Brain microvascular endothelial cell (primary cell): ENCODE measurements at regions not wholly inside any gene's neighbourhood (a gene's known extent, or its start where the extent isn't known, plus 50 kb on each side); places are given as distances from the start of the nearest gene placed in this dataset.
A peak's percentile ranks its signal among the peaks of the same experiment; 100 is the strongest.

Experiments used
- DNase-seq: peaks from one replicate; pipeline ENCODE4 v3.0.0-alpha.2; 2020
- H3K27ac ChIP-seq: fragments of 250-450 bp; sonication (Bioruptor Pico); 2 replicates; pipeline ENCODE4 v1.5.1; 2020; ENCODE audit warnings: mild to moderate bottlenecking, moderate library complexity
- H3K27me3 ChIP-seq: fragments of 250-450 bp; sonication (Bioruptor Pico); replicated peaks from 2 replicates; pipeline ENCODE4 v1.5.1; 2020; ENCODE audit warnings: mild to moderate bottlenecking
- H3K36me3 ChIP-seq: fragments of 250-450 bp; sonication (Bioruptor Pico); replicated peaks from 2 replicates; pipeline ENCODE4 v1.5.1; 2020; ENCODE audit warnings: mild to moderate bottlenecking
- H3K4me3 ChIP-seq: 2 replicates; pipeline ENCODE4 v1.5.1; 2011; ENCODE audit warnings: low read depth, mild to moderate bottlenecking, control low read depth, low read length, moderate library complexity
- in situ Hi-C: cut with HindIII; loops from 2 replicates; pipeline ENCODE4 v1.10.0; 2017; ENCODE audit warnings: low sequenced_read_pairs, low pct_ligation_motif_present
- TF ChIP-seq, protein P1 (sequence below): IDR thresholded peaks from 2 replicates; pipeline ENCODE4 v1.5.1; 2011; ENCODE audit warnings: low read depth, mild to moderate bottlenecking, moderate library complexity, low read length, control low read depth, inconsistent platforms; ENCODE audit errors: missing control alignments

DNA sequence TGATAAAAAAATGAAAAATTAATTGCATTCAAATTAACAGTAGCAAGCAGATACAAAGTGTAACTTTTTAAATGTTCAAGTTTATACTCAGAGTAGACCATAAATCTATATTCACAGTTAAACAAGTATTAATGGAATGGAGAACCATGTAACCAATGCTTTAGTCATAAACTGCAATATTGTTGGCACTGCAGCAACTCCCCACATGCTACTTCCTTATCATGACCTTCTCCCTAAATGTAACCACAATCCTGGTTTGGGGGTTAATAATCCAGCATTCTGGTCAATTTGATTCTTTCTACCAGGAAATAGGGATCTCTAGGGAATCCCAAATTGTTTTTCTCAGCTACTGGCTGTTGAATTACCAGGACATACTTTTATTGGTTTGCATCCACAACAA is 223.9 kb upstream of the DCAF8L1 start:
- in situ Hi-C loops = no loop called here
- Histone ChIP-seq H3K36me3 (no peaks in the 10 kb centered on the region), H3K4me3 (no peak overlapping the region), H3K27me3 (no peaks in the 10 kb centered on the region), H3K27ac (no peak overlapping the region)
- no peak for DNase-seq
- TF ChIP-seq, protein P1, sequence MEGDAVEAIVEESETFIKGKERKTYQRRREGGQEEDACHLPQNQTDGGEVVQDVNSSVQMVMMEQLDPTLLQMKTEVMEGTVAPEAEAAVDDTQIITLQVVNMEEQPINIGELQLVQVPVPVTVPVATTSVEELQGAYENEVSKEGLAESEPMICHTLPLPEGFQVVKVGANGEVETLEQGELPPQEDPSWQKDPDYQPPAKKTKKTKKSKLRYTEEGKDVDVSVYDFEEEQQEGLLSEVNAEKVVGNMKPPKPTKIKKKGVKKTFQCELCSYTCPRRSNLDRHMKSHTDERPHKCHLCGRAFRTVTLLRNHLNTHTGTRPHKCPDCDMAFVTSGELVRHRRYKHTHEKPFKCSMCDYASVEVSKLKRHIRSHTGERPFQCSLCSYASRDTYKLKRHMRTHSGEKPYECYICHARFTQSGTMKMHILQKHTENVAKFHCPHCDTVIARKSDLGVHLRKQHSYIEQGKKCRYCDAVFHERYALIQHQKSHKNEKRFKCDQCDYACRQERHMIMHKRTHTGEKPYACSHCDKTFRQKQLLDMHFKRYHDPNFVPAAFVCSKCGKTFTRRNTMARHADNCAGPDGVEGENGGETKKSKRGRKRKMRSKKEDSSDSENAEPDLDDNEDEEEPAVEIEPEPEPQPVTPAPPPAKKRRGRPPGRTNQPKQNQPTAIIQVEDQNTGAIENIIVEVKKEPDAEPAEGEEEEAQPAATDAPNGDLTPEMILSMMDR = no peak

DNA sequence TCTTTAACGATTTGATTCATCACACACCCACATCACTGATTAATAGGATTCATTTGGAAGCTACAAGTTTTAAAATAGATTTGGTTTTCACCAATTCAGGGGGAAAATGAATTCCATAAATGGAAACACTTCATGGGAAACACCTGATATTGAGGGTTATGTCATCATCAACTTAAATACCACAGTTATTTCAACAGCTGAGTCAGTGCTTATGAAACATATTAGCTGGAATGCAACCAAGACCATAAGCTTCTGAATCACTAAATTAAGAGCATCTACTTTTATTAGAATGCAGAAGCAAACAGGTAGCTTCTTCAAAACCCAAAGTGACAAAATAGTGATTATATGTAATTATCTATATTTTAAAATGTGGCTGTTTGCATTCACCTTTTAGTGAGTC is 207.8 kb upstream of the DCAF8L1 start:
- Histone ChIP-seq H3K36me3 (no peaks in the 10 kb centered on the region), H3K27ac (no peak overlapping the region), H3K4me3 (no peak overlapping the region), H3K27me3 (no peaks in the 10 kb centered on the region)
- DNase-seq = peak; percentile 41
- TF ChIP-seq, protein P1 = no peak
- in situ Hi-C loops = no loop called here

DNA sequence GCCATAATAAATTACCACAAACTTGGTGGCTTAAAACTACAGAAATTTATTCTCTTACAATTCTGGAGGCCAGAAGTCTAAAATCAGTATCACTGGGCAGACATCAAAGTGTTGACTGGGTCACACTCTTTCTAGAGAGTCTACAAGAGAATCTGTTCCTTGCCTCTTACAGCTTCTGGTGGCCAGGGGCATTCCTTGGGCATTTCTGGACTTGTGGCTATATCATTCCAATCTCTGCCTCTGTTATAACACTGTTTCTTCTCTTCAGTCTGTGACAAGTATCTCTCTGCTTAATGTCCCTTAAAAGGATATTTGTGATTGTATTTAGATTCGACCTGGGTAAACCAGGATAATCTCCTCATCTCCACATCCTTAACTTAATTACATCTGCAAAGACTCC is 207.3 kb upstream of the DCAF8L1 start:
- TF ChIP-seq, protein P1 = no peak
- in situ Hi-C loops = no loop called here
- peak; percentile 27 for DNase-seq
- no peaks in the 10 kb centered on the region for H3K27me3 ChIP-seq
- H3K27ac ChIP-seq = no peak overlapping the region
- no peak overlapping the region for H3K4me3 ChIP-seq
- H3K36me3 ChIP-seq = no peaks in the 10 kb centered on the region

DNA sequence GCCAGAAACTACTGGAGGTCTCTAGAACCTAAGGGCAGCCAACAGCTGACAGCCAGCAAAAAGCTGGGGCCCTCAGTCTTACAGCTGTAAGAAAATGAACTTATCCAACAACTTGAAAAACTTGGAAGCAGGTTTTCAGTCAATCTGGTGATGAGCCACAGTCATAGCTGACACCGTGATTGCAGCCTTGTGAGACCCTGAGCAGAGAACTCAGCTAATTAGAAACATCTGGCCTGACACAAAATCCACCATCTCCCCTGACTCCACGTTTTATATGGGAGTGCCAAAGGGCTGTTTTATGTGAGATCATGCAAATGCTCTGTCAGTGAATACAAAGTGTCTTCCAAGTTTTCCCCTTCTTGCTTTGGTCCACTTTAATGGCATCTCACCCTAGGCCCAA is 198.8 kb upstream of the DCAF8L1 start:
- no peaks in the 10 kb centered on the region for H3K36me3 ChIP-seq
- no peaks in the 10 kb centered on the region for H3K27me3 ChIP-seq
- in situ Hi-C loops = no loop called here
- H3K27ac ChIP-seq = no peak overlapping the region
- DNase-seq = no peak
- TF ChIP-seq, protein P1 = no peak
- H3K4me3 ChIP-seq = no peak overlapping the region

DNA sequence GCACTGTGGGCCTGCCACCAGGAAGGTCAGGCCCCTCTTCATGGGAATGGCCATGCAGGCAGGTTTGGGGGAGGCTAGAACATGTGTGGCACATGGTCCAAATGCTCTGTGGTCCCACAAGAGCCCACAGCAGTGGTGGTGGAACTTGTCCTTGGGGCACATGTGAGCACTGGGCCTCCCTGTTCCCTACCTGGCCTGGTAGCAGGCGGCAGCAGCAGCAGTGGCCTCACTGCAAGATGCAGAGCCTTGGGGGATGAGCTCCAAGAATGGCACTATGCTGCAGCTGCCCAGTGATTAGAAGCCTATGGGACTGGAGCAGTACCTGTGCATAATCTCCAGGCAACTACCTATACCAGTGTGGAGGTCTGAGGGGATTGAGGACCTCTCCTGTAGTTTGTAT is 197.0 kb upstream of the DCAF8L1 start:
- in situ Hi-C loops = no loop called here
- TF ChIP-seq, protein P1 = no peak
- DNase-seq = no peak
- Histone ChIP-seq H3K27me3 (no peaks in the 10 kb centered on the region), H3K27ac (no peak overlapping the region), H3K4me3 (no peak overlapping the region), H3K36me3 (no peaks in the 10 kb centered on the region)

DNA sequence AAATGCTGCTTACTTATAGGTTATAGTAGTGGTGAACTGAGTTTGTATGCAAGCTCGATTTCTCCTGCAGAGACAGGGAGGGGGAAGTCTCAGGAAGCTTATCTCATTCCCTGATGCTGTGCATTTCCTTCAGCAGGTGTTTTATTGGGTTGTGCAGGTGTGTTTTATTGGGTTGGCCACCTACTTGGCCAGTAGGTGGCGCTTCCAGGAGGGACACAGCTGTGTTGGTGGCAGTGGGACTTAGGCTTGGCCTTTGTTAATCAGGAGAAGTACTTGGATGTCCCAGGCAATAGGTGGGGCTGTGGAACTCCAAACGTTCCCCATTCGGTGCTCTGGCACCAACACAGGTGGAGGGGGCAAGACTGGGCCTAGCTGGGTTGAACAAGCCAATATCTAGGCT is 196.0 kb upstream of the DCAF8L1 start:
- H3K36me3 ChIP-seq = no peaks in the 10 kb centered on the region
- no peak overlapping the region for H3K27ac ChIP-seq
- TF ChIP-seq, protein P1 = peak; percentile 57
- H3K27me3 ChIP-seq = no peaks in the 10 kb centered on the region
- no peak overlapping the region for H3K4me3 ChIP-seq
- in situ Hi-C loops = no loop called here
- DNase-seq = no peak
